RPMI8226 (cell line): ENCODE measurements at regions not wholly inside any gene's neighbourhood (a gene's known extent, or its start where the extent isn't known, plus 50 kb on each side); places are given as distances from the start of the nearest gene placed in this dataset.
A peak's percentile ranks its signal among the peaks of the same experiment; 100 is the strongest.
"Not testable (repeated sequence)": the region's sequence is repeated elsewhere in the genome, so short reads cannot be mapped to it uniquely, and the experiment has no call there.

Experiments used
- DNase-seq: peaks from one replicate; pipeline ENCODE4 v3.0.0-alpha.2; 2015

GRCh38 chr5:69007726-69008368 is 86.0 kb upstream of the SLC30A5 start:
- peak; percentile 76 for DNase-seq

GRCh38 chr5:69010476-69010875 is 83.3 kb upstream of the SLC30A5 start:
- no peak for DNase-seq

GRCh38 chr5:69011910-69012309 is 81.9 kb upstream of the SLC30A5 start:
- DNase-seq: no peak

- no peak for DNase-seq
Observed at GRCh38 chr5:69013481-69013880, 80.3 kb upstream of the SLC30A5 start.

GRCh38 chr5:69014007-69014406 is 79.8 kb upstream of the SLC30A5 start:
- DNase-seq: not testable (repeated sequence)

GRCh38 chr5:69019668-69020375 is 74.0 kb upstream of the SLC30A5 start:
- DNase-seq: no peak

GRCh38 chr5:69024241-69024651 is 69.6 kb upstream of the SLC30A5 start:
- peak; percentile 58 for DNase-seq

GRCh38 chr5:69029292-69029691 is 64.5 kb upstream of the SLC30A5 start:
- DNase-seq: no peak

- no peak for DNase-seq
Observed at GRCh38 chr5:69030358-69031062, 63.3 kb upstream of the SLC30A5 start.

- no peak for DNase-seq
Observed at GRCh38 chr5:69032009-69032408, 61.8 kb upstream of the SLC30A5 start.

- no peak for DNase-seq
Observed at GRCh38 chr5:69033690-69034089, 60.1 kb upstream of the SLC30A5 start.

- no peak for DNase-seq
Observed at GRCh38 chr5:69034898-69035297, 58.9 kb upstream of the SLC30A5 start.

- DNase-seq: no peak
Observed at GRCh38 chr5:69035665-69036064, 58.1 kb upstream of the SLC30A5 start.

- DNase-seq: no peak
Observed at GRCh38 chr5:69038539-69038938, 55.3 kb upstream of the SLC30A5 start.

- DNase-seq: no peak
Observed at GRCh38 chr5:69039829-69040228, 54.0 kb upstream of the SLC30A5 start.

- DNase-seq: no peak
Observed at GRCh38 chr5:69042500-69042899, 51.3 kb upstream of the SLC30A5 start.

GRCh38 chr5:69042915-69043654 is 50.7 kb upstream of the SLC30A5 start:
- peak; percentile 89 for DNase-seq

GRCh38 chr5:69043655-69043996 is 50.2 kb upstream of the SLC30A5 start:
- DNase-seq: no peak
